Effector memory CD4-positive, alpha-beta T cell (primary cell): ENCODE measurements at regions not wholly inside any gene's neighbourhood (a gene's known extent, or its start where the extent isn't known, plus 50 kb on each side); places are given as distances from the start of the nearest gene placed in this dataset.

ENCODE experiments used
- DNase-seq, 3 donors: peaks; one replicate each; pipeline ENCODE4 v3.0.0-alpha.2; 2020
- H3K27ac ChIP-seq: 2 replicates; pipeline ENCODE4 v1.7.0; 2013; ENCODE audit warnings: mild to moderate bottlenecking, low read length, moderate library complexity; ENCODE audit not compliant: insufficient read depth, poor library complexity, severe bottlenecking
- H3K27me3 ChIP-seq: replicated peaks from 2 replicates; pipeline ENCODE4 v1.7.0; 2013; ENCODE audit warnings: mild to moderate bottlenecking, low read length; ENCODE audit not compliant: insufficient read depth, control insufficient read depth, poor library complexity, severe bottlenecking
- H3K36me3 ChIP-seq: 2 replicates; pipeline ENCODE4 v1.7.0; 2013; ENCODE audit warnings: mild to moderate bottlenecking, low read length, moderate library complexity; ENCODE audit not compliant: control insufficient read depth, insufficient read depth
- H3K4me1 ChIP-seq: 2 replicates; pipeline ENCODE4 v1.7.0; 2013; ENCODE audit warnings: low read length, mild to moderate bottlenecking; ENCODE audit not compliant: control insufficient read depth, insufficient read depth, poor library complexity, severe bottlenecking
- H3K4me3 ChIP-seq: 2 replicates; pipeline ENCODE4 v1.7.0; 2013; ENCODE audit warnings: low read length, low read depth, mild to moderate bottlenecking; ENCODE audit not compliant: insufficient read depth, poor library complexity, severe bottlenecking
- H3K9me3 ChIP-seq: 2 replicates; pipeline ENCODE4 v1.7.0; 2013; ENCODE audit warnings: mild to moderate bottlenecking, low read length, moderate library complexity; ENCODE audit not compliant: control insufficient read depth

GRCh38 chr2:37500031-37500430, 155.6 kb downstream of the QPCT start:
- H3K4me1 ChIP-seq = no peaks in the 10 kb centered on the region
- no peak overlapping the region for H3K27ac ChIP-seq
- no peaks in the 10 kb centered on the region for H3K36me3 ChIP-seq
- H3K4me3 ChIP-seq = no peak overlapping the region
- no peaks in the 10 kb centered on the region for H3K9me3 ChIP-seq
- DNase-seq = no peak
- no peaks in the 10 kb centered on the region for H3K27me3 ChIP-seq

- DNase-seq = no peak
- Histone ChIP-seq H3K9me3 (no peaks in the 10 kb centered on the region), H3K36me3 (no peaks in the 10 kb centered on the region), H3K27ac (no peak overlapping the region), H3K4me1 (no peaks in the 10 kb centered on the region), H3K4me3 (no peak overlapping the region), H3K27me3 (no peaks in the 10 kb centered on the region)
These were observed 156.7 kb downstream of the QPCT start for GRCh38 chr2:37501113-37501512.

- DNase-seq = no peak
- no peaks in the 10 kb centered on the region for H3K27me3 ChIP-seq
- H3K9me3 ChIP-seq = no peaks in the 10 kb centered on the region
- no peaks in the 10 kb centered on the region for H3K4me1 ChIP-seq
- no peak overlapping the region for H3K27ac ChIP-seq
- no peaks in the 10 kb centered on the region for H3K36me3 ChIP-seq
- H3K4me3 ChIP-seq = no peak overlapping the region
These were observed 162.1 kb downstream of the QPCT start for GRCh38 chr2:37506407-37507050.

- no peaks in the 10 kb centered on the region for H3K27me3 ChIP-seq
- H3K27ac ChIP-seq = no peak overlapping the region
- H3K4me1 ChIP-seq = no peaks in the 10 kb centered on the region
- H3K36me3 ChIP-seq = no peaks in the 10 kb centered on the region
- no peaks in the 10 kb centered on the region for H3K9me3 ChIP-seq
- H3K4me3 ChIP-seq = no peak overlapping the region
- DNase-seq = no peak
These were observed 162.6 kb downstream of the QPCT start for GRCh38 chr2:37507051-37507410.

- no peaks in the 10 kb centered on the region for H3K4me1 ChIP-seq
- no peak for DNase-seq
- no peaks in the 10 kb centered on the region for H3K36me3 ChIP-seq
- no peaks in the 10 kb centered on the region for H3K27me3 ChIP-seq
- no peak overlapping the region for H3K4me3 ChIP-seq
- no peaks in the 10 kb centered on the region for H3K9me3 ChIP-seq
- no peak overlapping the region for H3K27ac ChIP-seq
These were observed 163.3 kb downstream of the QPCT start for GRCh38 chr2:37507703-37508102.

GRCh38 chr2:37512971-37513370, 158.5 kb downstream of the CDC42EP3 start:
- H3K27ac ChIP-seq = no peak overlapping the region
- DNase-seq = no peak

GRCh38 chr2:37523814-37524362, 147.6 kb downstream of the CDC42EP3 start:
- no peaks in the 10 kb centered on the region for H3K36me3 ChIP-seq
- no peaks in the 10 kb centered on the region for H3K4me1 ChIP-seq
- H3K9me3 ChIP-seq = no peaks in the 10 kb centered on the region
- H3K4me3 ChIP-seq = no peak overlapping the region
- H3K27me3 ChIP-seq = no peaks in the 10 kb centered on the region
- no peak overlapping the region for H3K27ac ChIP-seq
- DNase-seq = no peak

More at GRCh38 chr2:37512971-37513370, 158.5 kb downstream of the CDC42EP3 start:
- Histone ChIP-seq H3K36me3 (no peaks in the 10 kb centered on the region), H3K4me3 (no peak overlapping the region), H3K4me1 (no peaks in the 10 kb centered on the region), H3K9me3 (no peaks in the 10 kb centered on the region), H3K27me3 (no peaks in the 10 kb centered on the region)

- Histone ChIP-seq H3K9me3 (no peaks in the 10 kb centered on the region), H3K4me1 (no peaks in the 10 kb centered on the region)
- no peak for DNase-seq
These were observed 145.1 kb downstream of the CDC42EP3 start for GRCh38 chr2:37526323-37526722.

GRCh38 chr2:37526856-37527255, 144.6 kb downstream of the CDC42EP3 start:
- H3K9me3 ChIP-seq = no peaks in the 10 kb centered on the region
- no peaks in the 10 kb centered on the region for H3K36me3 ChIP-seq
- H3K27ac ChIP-seq = no peak overlapping the region
- no peak overlapping the region for H3K4me3 ChIP-seq
- no peak for DNase-seq
- no peaks in the 10 kb centered on the region for H3K27me3 ChIP-seq
- no peaks in the 10 kb centered on the region for H3K4me1 ChIP-seq

More at GRCh38 chr2:37526323-37526722, 145.1 kb downstream of the CDC42EP3 start:
- Histone ChIP-seq H3K27ac (no peak overlapping the region), H3K4me3 (no peak overlapping the region), H3K27me3 (no peaks in the 10 kb centered on the region), H3K36me3 (no peaks in the 10 kb centered on the region)

GRCh38 chr2:37527361-37527760, 144.1 kb downstream of the CDC42EP3 start:
- Histone ChIP-seq H3K27me3 (no peaks in the 10 kb centered on the region), H3K4me3 (no peak overlapping the region), H3K4me1 (no peaks in the 10 kb centered on the region), H3K9me3 (no peaks in the 10 kb centered on the region), H3K27ac (no peak overlapping the region), H3K36me3 (no peaks in the 10 kb centered on the region)
- no peak for DNase-seq
